ENCODE measurements at regions not wholly inside any gene's neighbourhood (a gene's known extent, or its start where the extent isn't known, plus 50 kb on each side); places are given as distances from the start of the nearest gene placed in this dataset.

- Histone ChIP-seq H2AFZ (replicated peaks) (no peak overlapping the region), H3K36me3 (no peaks in the 10 kb centered on the region), H3K4me1 (no peaks in the 10 kb centered on the region), H3K4me3 (no peak overlapping the region), H3K27me3 (no peaks in the 10 kb centered on the region), H3K9me3 (ENCODE audit: low read depth) (no peaks in the 10 kb centered on the region), H3K4me2 (no peak overlapping the region), H3K9ac (no peak overlapping the region), H3K27ac (no peak overlapping the region), H3K79me2 (ENCODE audit: low read depth) (no peaks in the 10 kb centered on the region), H3F3A (ENCODE audit: low read depth) (no peaks in the 10 kb centered on the region), H4K20me1 (ENCODE audit: low read depth) (no peaks in the 10 kb centered on the region)
- Mint-ChIP-seq H3K36me3 (no peaks in the 10 kb centered on the region), H3K4me1 (peaks cover 5% of the 10 kb centered on the region), H3K4me3 (no peak overlapping the region), H3K27ac (no peak overlapping the region), H3K9me3 (no peaks in the 10 kb centered on the region), H3K27me3 (ENCODE audit: insufficient read depth, low read depth) (peaks cover 3% of the 10 kb centered on the region)
- no peak for DNase-seq (ENCODE audit: low spot score)
- no peak for TF ChIP-seq CTCF (IDR thresholded peaks at IDR 0.05)
- no peak for TF ChIP-seq EZH2 (IDR thresholded peaks at IDR 0.05)
- no peak for TF ChIP-seq EZH2phosphoT487 (IDR thresholded peaks at IDR 0.05)
Measured at GRCh38 chr2:128578406-128579390, 260.0 kb upstream of the HS6ST1 start.

- TF ChIP-seq EZH2 (IDR thresholded peaks at IDR 0.05) (no peak), CTCF (IDR thresholded peaks at IDR 0.05) (no peak), EZH2phosphoT487 (IDR thresholded peaks at IDR 0.05) (no peak)
- Histone ChIP-seq H3K27ac (no peak overlapping the region), H3K36me3 (no peaks in the 10 kb centered on the region), H4K20me1 (ENCODE audit: low read depth) (no peaks in the 10 kb centered on the region), H2AFZ (replicated peaks) (no peak overlapping the region), H3K4me2 (no peak overlapping the region), H3K27me3 (no peaks in the 10 kb centered on the region), H3K4me1 (no peaks in the 10 kb centered on the region), H3F3A (ENCODE audit: low read depth) (no peaks in the 10 kb centered on the region), H3K4me3 (no peak overlapping the region), H3K9me3 (ENCODE audit: low read depth) (no peaks in the 10 kb centered on the region), H3K79me2 (ENCODE audit: low read depth) (no peaks in the 10 kb centered on the region), H3K9ac (no peak overlapping the region)
- DNase-seq (ENCODE audit: low spot score), result no peak
- no peaks in the 10 kb centered on the region for H3K4me1 Mint-ChIP-seq
- H3K36me3 Mint-ChIP-seq, result no peaks in the 10 kb centered on the region
- H3K9me3 Mint-ChIP-seq, result peaks cover 3% of the 10 kb centered on the region
- no peak overlapping the region for H3K27ac Mint-ChIP-seq
- H3K4me3 Mint-ChIP-seq, result no peak overlapping the region
- H3K27me3 Mint-ChIP-seq (ENCODE audit: insufficient read depth, low read depth), result peaks cover 3% of the 10 kb centered on the region
Measured at GRCh38 chr2:128579825-128580224, 261.2 kb upstream of the HS6ST1 start.

GRCh38 chr2:128580988-128581848, 262.6 kb upstream of the HS6ST1 start:
- H3F3A ChIP-seq (ENCODE audit: low read depth), result no peaks in the 10 kb centered on the region
- no peaks in the 10 kb centered on the region for H3K4me1 Mint-ChIP-seq
- H3K36me3 ChIP-seq, result no peaks in the 10 kb centered on the region
- no peak overlapping the region for H2AFZ ChIP-seq (replicated peaks)
- no peak overlapping the region for H3K27ac ChIP-seq
- no peaks in the 10 kb centered on the region for H3K4me1 ChIP-seq
- H3K9me3 ChIP-seq (ENCODE audit: low read depth), result no peaks in the 10 kb centered on the region
- H3K4me3 ChIP-seq, result no peak overlapping the region
- H3K27me3 Mint-ChIP-seq (ENCODE audit: insufficient read depth, low read depth), result peaks cover 3% of the 10 kb centered on the region
- peaks cover 3% of the 10 kb centered on the region for H3K9me3 Mint-ChIP-seq
- H3K9ac ChIP-seq, result no peak overlapping the region
- no peak overlapping the region for H3K4me3 Mint-ChIP-seq
- no peaks in the 10 kb centered on the region for H3K79me2 ChIP-seq (ENCODE audit: low read depth)
- H3K27me3 ChIP-seq, result no peaks in the 10 kb centered on the region
- H4K20me1 ChIP-seq (ENCODE audit: low read depth), result no peaks in the 10 kb centered on the region
- no peak overlapping the region for H3K4me2 ChIP-seq
- H3K27ac Mint-ChIP-seq, result no peak overlapping the region
- no peaks in the 10 kb centered on the region for H3K36me3 Mint-ChIP-seq
- TF ChIP-seq EZH2 (IDR thresholded peaks at IDR 0.05) (no peak), EZH2phosphoT487 (IDR thresholded peaks at IDR 0.05) (no peak), CTCF (IDR thresholded peaks at IDR 0.05) (no peak)
- DNase-seq (ENCODE audit: low spot score), result no peak

Data from neural progenitor cell (in vitro differentiated cells).